Neuronal stem cell (in vitro differentiated cells): ENCODE measurements at regions not wholly inside any gene's neighbourhood (a gene's known extent, or its start where the extent isn't known, plus 50 kb on each side); places are given as distances from the start of the nearest gene placed in this dataset.
A peak's percentile ranks its signal among the peaks of the same experiment; 100 is the strongest.

Experiments used
- DNase-seq: peaks from one replicate; pipeline ENCODE4 v3.0.0-alpha.2; 2013; ENCODE audit warnings: low spot score
- H2AFZ ChIP-seq: one replicate; pipeline ENCODE4 v1.6.1; 2013; ENCODE audit warnings: mild to moderate bottlenecking, low read length, inconsistent platforms
- H2AK5ac ChIP-seq: 2 replicates; pipeline ENCODE4 v1.6.1; 2013; ENCODE audit warnings: low read depth, mild to moderate bottlenecking, inconsistent platforms, low read length, moderate library complexity, mixed read lengths
- H2BK120ac ChIP-seq: 2 replicates; pipeline ENCODE4 v1.6.1; 2013; ENCODE audit warnings: low read depth, mild to moderate bottlenecking, inconsistent platforms, low read length, moderate library complexity, mixed read lengths
- H2BK12ac ChIP-seq: one replicate; pipeline ENCODE4 v1.6.1; 2013; ENCODE audit warnings: low read length, inconsistent platforms
- H2BK15ac ChIP-seq: 2 replicates; pipeline ENCODE4 v1.6.1; 2013; ENCODE audit warnings: mild to moderate bottlenecking, low read length, inconsistent platforms, mixed read lengths
- H2BK5ac ChIP-seq: one replicate; pipeline ENCODE4 v1.6.1; 2013; ENCODE audit warnings: inconsistent platforms, mild to moderate bottlenecking, low read length, moderate library complexity
- H3K14ac ChIP-seq: one replicate; pipeline ENCODE4 v1.6.1; 2013; ENCODE audit warnings: low read length, inconsistent platforms
- H3K18ac ChIP-seq: 2 replicates; pipeline ENCODE4 v1.6.1; 2013; ENCODE audit warnings: low read length, inconsistent platforms
- H3K23ac ChIP-seq: 2 replicates; pipeline ENCODE4 v1.6.1; 2013; ENCODE audit warnings: low read depth, mild to moderate bottlenecking, mixed read lengths, low read length, inconsistent platforms; ENCODE audit not compliant: poor library complexity
- H3K27ac ChIP-seq: replicated peaks from 3 replicates; pipeline ENCODE4 v1.5.1; 2013; ENCODE audit warnings: low read length, inconsistent platforms
- H3K27me3 ChIP-seq, 3 experiments: 2 replicates each; pipeline ENCODE4 v1.6.1; 2013; ENCODE audit warnings: low read length in 3 of 3, mild to moderate bottlenecking in 2 of 3, inconsistent platforms in 1 of 3, low read depth in 1 of 3, mixed read lengths in 1 of 3, moderate library complexity in 1 of 3; ENCODE audit not compliant: control insufficient read depth in 3 of 3, insufficient read depth in 3 of 3
- H3K36me3 ChIP-seq, 2 donors: replicated peaks in 1 of 2; 2 replicates each; pipeline ENCODE4 v1.6.1; 2013; ENCODE audit warnings: low read length in 2 of 2; ENCODE audit not compliant: control insufficient read depth in 2 of 2, insufficient read depth in 2 of 2
- H3K4ac ChIP-seq: 2 replicates; pipeline ENCODE4 v1.6.1; 2013; ENCODE audit warnings: inconsistent platforms, mild to moderate bottlenecking, low read length, moderate library complexity
- H3K4me1 ChIP-seq, 2 donors: 1 replicate in 1 of 2; 2 replicates in 1 of 2; pipeline ENCODE4 v1.6.1; 2013; ENCODE audit warnings: low read length in 2 of 2, low read depth in 1 of 2; ENCODE audit not compliant: control insufficient read depth in 2 of 2, insufficient read depth in 1 of 2
- H3K4me2 ChIP-seq: one replicate; pipeline ENCODE4 v1.6.1; 2013; ENCODE audit warnings: mild to moderate bottlenecking, low read length, inconsistent platforms; ENCODE audit not compliant: insufficient read depth, poor library complexity, severe bottlenecking
- H3K4me3 ChIP-seq, 2 donors: 2 replicates each; pipeline ENCODE4 v1.5.1; 2013; ENCODE audit warnings: low read length in 2 of 2, mild to moderate bottlenecking in 2 of 2, inconsistent platforms in 1 of 2, moderate library complexity in 1 of 2
- H3K79me1 ChIP-seq: one replicate; pipeline ENCODE4 v1.6.1; 2013; ENCODE audit warnings: low read depth, mild to moderate bottlenecking, inconsistent platforms, low read length, moderate library complexity
- H3K9ac ChIP-seq: one replicate; pipeline ENCODE4 v1.6.1; 2013; ENCODE audit warnings: mild to moderate bottlenecking, low read depth, low read length, inconsistent platforms; ENCODE audit not compliant: poor library complexity
- H3K9me3 ChIP-seq, 2 donors: replicated peaks in 1 of 2; 2 replicates each; pipeline versions ENCODE3 to v1.6.1; 2013; ENCODE audit warnings: low read length in 2 of 2, mild to moderate bottlenecking in 2 of 2, inconsistent platforms in 1 of 2, low read depth in 1 of 2, mixed read lengths in 1 of 2, moderate library complexity in 1 of 2; ENCODE audit not compliant: control insufficient read depth in 2 of 2, insufficient read depth in 1 of 2
- H4K8ac ChIP-seq: one replicate; pipeline ENCODE4 v1.6.1; 2013; ENCODE audit warnings: low read depth, mild to moderate bottlenecking, inconsistent platforms, low read length, moderate library complexity
- H4K91ac ChIP-seq: one replicate; pipeline ENCODE4 v1.6.1; 2013; ENCODE audit warnings: low read length, low read depth, mild to moderate bottlenecking, inconsistent platforms; ENCODE audit not compliant: poor library complexity
- WGBS, 2 donors: extraction: QIAGEN DNeasy Blood & Tissue Kit; methylation state at CpG; one replicate each; pipeline ENCODE4 v1.1.7; 2013; ENCODE audit warnings: missing lambda C conversion rate in 2 of 2, mixed read lengths in 1 of 2; ENCODE audit not compliant: insufficient read length in 2 of 2, insufficient replicate concordance in 1 of 2; ENCODE audit errors: extremely low coverage in 2 of 2; 5-methylcytosine and 5-hydroxymethylcytosine counted together

DNA sequence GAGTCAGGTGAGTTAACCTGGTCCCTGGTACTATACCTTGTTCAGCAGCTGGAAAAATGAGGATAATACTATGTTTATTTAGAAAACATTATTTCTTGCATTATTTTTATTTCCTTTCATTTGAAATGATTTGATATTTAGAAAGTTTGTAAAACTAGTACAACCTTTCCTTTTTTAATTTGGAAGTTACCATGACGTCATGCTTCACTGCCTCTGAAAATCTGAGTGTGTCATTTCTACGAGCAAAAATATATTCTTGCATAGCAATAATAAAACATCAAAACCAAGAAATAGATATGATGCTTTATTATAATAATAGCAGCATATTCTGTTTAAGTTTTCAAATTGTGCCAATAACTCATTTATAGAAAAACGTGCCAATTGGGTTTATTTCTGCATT is 1445.0 kb upstream of the RAG2 start:
- Histone ChIP-seq H3K4me3 (no peak overlapping the region), H3K23ac (no peak overlapping the region), H3K18ac (no peak overlapping the region), H3K27ac (no peak overlapping the region), H4K8ac (no peak overlapping the region), H2AK5ac (no peak overlapping the region), H2AFZ (no peak overlapping the region), H2BK5ac (no peak overlapping the region), H3K9ac (no peak overlapping the region), H3K36me3 (no peaks in the 10 kb centered on the region), H3K27me3 (no peaks in the 10 kb centered on the region), H4K91ac (no peak overlapping the region), H3K79me1 (no peaks in the 10 kb centered on the region), H3K9me3 (no peaks in the 10 kb centered on the region), H2BK120ac (no peak overlapping the region), H2BK15ac (no peak overlapping the region), H3K4me2 (no peak overlapping the region), H3K14ac (no peak overlapping the region), H2BK12ac (no peak overlapping the region), H3K4me1 (no peaks in the 10 kb centered on the region), H3K4ac (no peak overlapping the region)
- no peak for DNase-seq
- WGBS, 2 donors: no CpG with 5 or more reads among the region's 3 CpGs

DNA sequence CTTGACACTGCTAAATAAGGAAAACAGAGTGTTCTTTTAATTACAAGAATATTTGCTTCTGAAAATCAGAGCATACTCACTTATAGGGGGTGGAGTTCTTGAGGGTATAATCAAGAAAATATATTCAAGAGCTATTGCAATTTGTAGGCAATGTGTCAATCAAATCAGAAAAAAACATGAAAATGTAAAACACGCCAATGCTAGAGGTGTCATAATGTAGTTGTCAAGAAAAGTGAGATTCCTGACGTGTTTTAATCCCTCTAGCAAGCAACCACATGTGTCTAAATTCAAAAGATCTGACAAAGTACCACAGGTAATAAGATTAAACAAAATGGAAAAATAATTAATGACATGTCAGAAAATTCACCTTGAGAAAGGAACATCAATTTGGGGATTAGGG is 1440.7 kb upstream of the RAG2 start:
- Histone ChIP-seq H3K79me1 (no peaks in the 10 kb centered on the region), H3K14ac (no peak overlapping the region), H2BK12ac (no peak overlapping the region), H3K9me3 (no peaks in the 10 kb centered on the region), H3K4me2 (no peak overlapping the region), H2AK5ac (no peak overlapping the region), H3K36me3 (no peaks in the 10 kb centered on the region), H4K91ac (no peak overlapping the region), H2BK5ac (no peak overlapping the region), H3K4me1 (no peaks in the 10 kb centered on the region), H3K4me3 (no peak overlapping the region), H4K8ac (no peak overlapping the region), H3K4ac (no peak overlapping the region), H2BK15ac (no peak overlapping the region), H3K9ac (no peak overlapping the region), H3K18ac (no peak overlapping the region), H2AFZ (no peak overlapping the region), H2BK120ac (no peak overlapping the region), H3K23ac (no peak overlapping the region), H3K27me3 (no peaks in the 10 kb centered on the region), H3K27ac (no peak overlapping the region)
- DNase-seq: no peak
- WGBS, 2 donors: no CpG with 5 or more reads among the region's 2 CpGs

DNA sequence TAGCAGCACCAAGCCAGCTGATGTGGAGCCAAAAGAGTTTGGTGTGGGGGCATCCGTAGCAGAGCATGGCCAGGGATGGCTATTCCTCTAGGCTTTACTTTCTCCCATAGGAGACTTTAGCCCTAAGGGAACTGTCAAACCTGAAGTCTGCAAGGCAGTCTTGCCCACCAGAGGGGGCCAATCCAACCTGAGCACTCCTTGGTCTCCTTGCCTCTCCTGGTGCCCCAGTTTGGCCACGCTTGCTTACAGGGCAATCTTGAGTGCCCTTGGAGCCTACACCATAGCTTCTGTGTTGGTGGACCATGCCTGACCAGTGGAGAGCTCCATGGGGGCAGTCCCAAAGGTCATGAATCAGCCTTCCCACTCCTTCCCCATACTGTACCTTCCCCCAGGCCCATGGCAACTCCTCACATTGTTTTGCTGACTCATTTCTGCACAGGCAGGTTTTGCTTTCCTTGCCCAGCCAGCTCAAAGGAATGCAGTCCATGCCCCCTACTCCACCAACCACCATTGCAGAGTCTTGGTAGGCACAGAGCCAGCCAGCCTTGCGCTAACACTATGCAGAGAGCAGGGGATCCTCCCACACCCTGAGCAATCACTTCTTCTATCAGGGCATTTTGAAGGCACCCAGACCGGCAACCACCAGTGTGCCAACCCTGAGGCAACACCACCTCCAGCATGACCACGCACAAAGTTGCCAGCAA is 1421.2 kb upstream of the RAG2 start:
- no peak overlapping the region for H3K4me3 ChIP-seq
- H3K4me1 ChIP-seq: no peaks in the 10 kb centered on the region
- no peak overlapping the region for H2BK5ac ChIP-seq
- H3K23ac ChIP-seq: peak overlapping the region; percentile 30
- no peaks in the 10 kb centered on the region for H3K9me3 ChIP-seq
- no peak overlapping the region for H3K27ac ChIP-seq
- no peak overlapping the region for H2BK12ac ChIP-seq
- DNase-seq: no peak
- H3K79me1 ChIP-seq: no peaks in the 10 kb centered on the region
- no CpG with 5 or more reads among the region's 5 CpGs for WGBS, 2 donors
- no peak overlapping the region for H4K91ac ChIP-seq
- H3K14ac ChIP-seq: peak overlapping the region; percentile 40
- no peak overlapping the region for H4K8ac ChIP-seq
- H3K4ac ChIP-seq: no peak overlapping the region
- no peak overlapping the region for H3K18ac ChIP-seq
- no peak overlapping the region for H2BK15ac ChIP-seq
- no peaks in the 10 kb centered on the region for H3K27me3 ChIP-seq
- no peak overlapping the region for H2BK120ac ChIP-seq
- H3K4me2 ChIP-seq: no peak overlapping the region
- H2AK5ac ChIP-seq: no peak overlapping the region
- no peak overlapping the region for H3K9ac ChIP-seq
- no peaks in the 10 kb centered on the region for H3K36me3 ChIP-seq
- no peak overlapping the region for H2AFZ ChIP-seq

DNA sequence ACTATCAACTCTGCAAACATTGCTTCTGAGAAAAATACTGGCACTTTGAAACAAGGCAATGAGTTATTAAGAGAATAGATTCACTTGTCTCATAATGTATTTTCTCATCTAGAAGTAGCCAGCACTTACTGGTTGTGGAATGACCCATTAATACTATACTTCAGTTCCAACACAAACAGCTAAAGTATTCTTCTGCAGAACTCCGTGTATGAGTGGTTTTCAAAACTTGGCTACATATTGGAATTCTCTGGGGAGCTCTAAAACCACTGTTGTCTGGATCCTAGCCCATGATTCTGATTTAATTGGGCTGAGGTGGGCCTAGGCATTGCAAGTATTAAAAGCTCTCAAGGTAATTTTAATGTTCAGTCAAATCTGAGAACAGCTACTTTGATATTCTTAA is 1416.4 kb upstream of the RAG2 start:
- H2AK5ac ChIP-seq: no peak overlapping the region
- no peak overlapping the region for H2BK5ac ChIP-seq
- no peaks in the 10 kb centered on the region for H3K4me1 ChIP-seq
- no peaks in the 10 kb centered on the region for H3K36me3 ChIP-seq
- no peak overlapping the region for H2BK15ac ChIP-seq
- H3K18ac ChIP-seq: no peak overlapping the region
- no peaks in the 10 kb centered on the region for H3K27me3 ChIP-seq
- H3K9ac ChIP-seq: no peak overlapping the region
- no peak overlapping the region for H4K91ac ChIP-seq
- no peaks in the 10 kb centered on the region for H3K79me1 ChIP-seq
- H4K8ac ChIP-seq: no peak overlapping the region
- no peak for DNase-seq
- H3K4me2 ChIP-seq: no peak overlapping the region
- no peaks in the 10 kb centered on the region for H3K9me3 ChIP-seq
- no CpG with 5 or more reads among the region's 1 CpG for WGBS, 2 donors
- no peak overlapping the region for H2BK120ac ChIP-seq
- H3K4me3 ChIP-seq: no peak overlapping the region
- no peak overlapping the region for H3K27ac ChIP-seq
- H2BK12ac ChIP-seq: no peak overlapping the region
- no peak overlapping the region for H3K4ac ChIP-seq
- no peak overlapping the region for H3K23ac ChIP-seq
- H2AFZ ChIP-seq: no peak overlapping the region
- H3K14ac ChIP-seq: no peak overlapping the region
